ENCODE measurements at regions not wholly inside any gene's neighbourhood (a gene's known extent, or its start where the extent isn't known, plus 50 kb on each side); places are given as distances from the start of the nearest gene placed in this dataset.

GRCh38 chr4:25536564-25537320, 118.9 kb upstream of the SLC34A2 start:
- DNase-seq (ENCODE audit: insufficient read length, low spot score), result no peak
- no peak for FAIRE-seq
- TF ChIP-seq CTCF (IDR thresholded peaks at IDR 0.05; ENCODE audit: insufficient read depth, missing control alignments), result no peak

GRCh38 chr4:25538430-25538829, 117.2 kb upstream of the SLC34A2 start:
- no peak for FAIRE-seq
- TF ChIP-seq CTCF (IDR thresholded peaks at IDR 0.05; ENCODE audit: insufficient read depth, missing control alignments), result no peak
- no peak for DNase-seq (ENCODE audit: insufficient read length, low spot score)

GRCh38 chr4:25539241-25539640, 116.4 kb upstream of the SLC34A2 start:
- no peak for TF ChIP-seq CTCF (IDR thresholded peaks at IDR 0.05; ENCODE audit: insufficient read depth, missing control alignments)
- no peak for FAIRE-seq
- DNase-seq (ENCODE audit: insufficient read length, low spot score), result no peak

GRCh38 chr4:25540734-25541133, 114.9 kb upstream of the SLC34A2 start:
- no peak for TF ChIP-seq CTCF (IDR thresholded peaks at IDR 0.05; ENCODE audit: insufficient read depth, missing control alignments)
- FAIRE-seq (no peak), DNase-seq (ENCODE audit: insufficient read length, low spot score) (no peak)

- FAIRE-seq (no peak), DNase-seq (ENCODE audit: insufficient read length, low spot score) (no peak)
- no peak for TF ChIP-seq CTCF (IDR thresholded peaks at IDR 0.05; ENCODE audit: insufficient read depth, missing control alignments)
Measured at GRCh38 chr4:25547343-25547742, 108.3 kb upstream of the SLC34A2 start.

GRCh38 chr4:25549413-25549812, 106.2 kb upstream of the SLC34A2 start:
- no peak for TF ChIP-seq CTCF (IDR thresholded peaks at IDR 0.05; ENCODE audit: insufficient read depth, missing control alignments)

GRCh38 chr4:25550376-25551030, 105.1 kb upstream of the SLC34A2 start:
- FAIRE-seq (no peak), DNase-seq (ENCODE audit: insufficient read length, low spot score) (no peak)
- no peak for TF ChIP-seq CTCF (IDR thresholded peaks at IDR 0.05; ENCODE audit: insufficient read depth, missing control alignments)

More at GRCh38 chr4:25549413-25549812, 106.2 kb upstream of the SLC34A2 start:
- FAIRE-seq, result no peak
- DNase-seq (ENCODE audit: insufficient read length, low spot score), result no peak
